ENCODE measurements at regions not wholly inside any gene's neighbourhood (a gene's known extent, or its start where the extent isn't known, plus 50 kb on each side); places are given as distances from the start of the nearest gene placed in this dataset.

- no peak for DNase-seq (ENCODE audit: extremely low spot score)
- POLR2A ChIA-PET = no interaction called here
- TF ChIP-seq CTCF (IDR thresholded peaks at IDR 0.05; ENCODE audit: control extremely low read depth, extremely low read depth, low read depth, missing control alignments) = no peak
- CTCF ChIA-PET = no interaction called here
Observed at GRCh38 chr4:123640271-123640670, 243.7 kb downstream of the SPRY1 start.

GRCh38 chr4:123640824-123641223, 244.2 kb downstream of the SPRY1 start:
- no peak for DNase-seq (ENCODE audit: extremely low spot score)
- CTCF ChIA-PET = no interaction called here
- TF ChIP-seq CTCF (IDR thresholded peaks at IDR 0.05; ENCODE audit: control extremely low read depth, extremely low read depth, low read depth, missing control alignments) = no peak
- POLR2A ChIA-PET = no interaction called here

- POLR2A ChIA-PET = no interaction called here
Observed at GRCh38 chr4:123643691-123644090, 247.1 kb downstream of the SPRY1 start.

GRCh38 chr4:123649250-123649644, 252.7 kb downstream of the SPRY1 start:
- ChIA-PET POLR2A (no interaction called here), CTCF (interaction anchor here (1.2 to 2.7 kb wide), 2 partner anchors 12 to 84 kb away, joined by 5 to 16 read pairs; no protein-coding TSS in a partner anchor)
- DNase-seq (ENCODE audit: extremely low spot score) = peak; percentile 11
- TF ChIP-seq CTCF (IDR thresholded peaks at IDR 0.05; ENCODE audit: control extremely low read depth, extremely low read depth, low read depth, missing control alignments) = no peak

More at GRCh38 chr4:123643691-123644090, 247.1 kb downstream of the SPRY1 start:
- CTCF ChIA-PET = interaction anchor here (1.4 kb wide), 1 partner anchor 541 kb away, joined by 4 read pairs; no protein-coding TSS in a partner anchor
- no peak for DNase-seq (ENCODE audit: extremely low spot score)
- no peak for TF ChIP-seq CTCF (IDR thresholded peaks at IDR 0.05; ENCODE audit: control extremely low read depth, extremely low read depth, low read depth, missing control alignments)

- POLR2A ChIA-PET = no interaction called here
- TF ChIP-seq CTCF (IDR thresholded peaks at IDR 0.05; ENCODE audit: control extremely low read depth, extremely low read depth, low read depth, missing control alignments) = no peak
- CTCF ChIA-PET = interaction anchor here (1.1 to 2.7 kb wide), 3 partner anchors 11 to 85 kb away, joined by 3 to 16 read pairs (median 5); no protein-coding TSS in a partner anchor
- no peak for DNase-seq (ENCODE audit: extremely low spot score)
Observed at GRCh38 chr4:123649645-123650391, 253.2 kb downstream of the SPRY1 start.

GRCh38 chr4:123651066-123651465, 254.5 kb downstream of the SPRY1 start:
- no peak for TF ChIP-seq CTCF (IDR thresholded peaks at IDR 0.05; ENCODE audit: control extremely low read depth, extremely low read depth, low read depth, missing control alignments)
- CTCF ChIA-PET = interaction anchor here (1.1 to 2.7 kb wide), 2 partner anchors 10 to 87 kb away, joined by 3 to 16 read pairs; no protein-coding TSS in a partner anchor
- POLR2A ChIA-PET = no interaction called here
- no peak for DNase-seq (ENCODE audit: extremely low spot score)
